Colonic mucosa (tissue), 4 donors: ENCODE measurements at regions not wholly inside any gene's neighbourhood (a gene's known extent, or its start where the extent isn't known, plus 50 kb on each side); places are given as distances from the start of the nearest gene placed in this dataset.
A peak's percentile ranks its signal among the peaks of the same experiment; 100 is the strongest.

Experiments used
- DNase-seq: peaks from one replicate; pipeline ENCODE4 v3.0.0-alpha.2; 2020
- H3K27ac ChIP-seq: fragments of 200-600 bp; one replicate; pipeline ENCODE4 v1.8.0; 2021
- H3K27me3 ChIP-seq: fragments of 200-600 bp; one replicate; pipeline ENCODE4 v1.8.0; 2021
- H3K36me3 ChIP-seq: fragments of 200-600 bp; one replicate; pipeline ENCODE4 v1.8.0; 2021
- H3K4me1 ChIP-seq: fragments of 200-600 bp; one replicate; pipeline ENCODE4 v1.8.0; 2021; ENCODE audit warnings: mild to moderate bottlenecking
- H3K4me3 ChIP-seq: fragments of 200-600 bp; one replicate; pipeline ENCODE4 v1.8.0; 2021
- H3K9ac ChIP-seq, 2 donors: one replicate each; pipeline ENCODE4 v1.7.0; 2013; ENCODE audit warnings: control low read depth in 2 of 2, low read depth in 2 of 2, low read length in 2 of 2
- H3K9me3 ChIP-seq: fragments of 200-600 bp; one replicate; pipeline ENCODE4 v1.8.0; 2021
- intact Hi-C: fragments of 100-400 bp; cut with DNase I; formaldehyde crosslinking; loops from one replicate; pipeline ENCODE4 v1.14.1; 2022
- TF ChIP-seq, protein P1 (sequence below): fragments of 200-600 bp; IDR thresholded peaks from one replicate; pipeline ENCODE4 v1.8.0; 2022; ENCODE audit warnings: antibody characterized with exemption, mild to moderate bottlenecking
- donor health status: healthy.
- donor health status: DM: no; HTN: no; CAD: no.
- donor health status: DM: no; HTN: no; CAD: no.

DNA sequence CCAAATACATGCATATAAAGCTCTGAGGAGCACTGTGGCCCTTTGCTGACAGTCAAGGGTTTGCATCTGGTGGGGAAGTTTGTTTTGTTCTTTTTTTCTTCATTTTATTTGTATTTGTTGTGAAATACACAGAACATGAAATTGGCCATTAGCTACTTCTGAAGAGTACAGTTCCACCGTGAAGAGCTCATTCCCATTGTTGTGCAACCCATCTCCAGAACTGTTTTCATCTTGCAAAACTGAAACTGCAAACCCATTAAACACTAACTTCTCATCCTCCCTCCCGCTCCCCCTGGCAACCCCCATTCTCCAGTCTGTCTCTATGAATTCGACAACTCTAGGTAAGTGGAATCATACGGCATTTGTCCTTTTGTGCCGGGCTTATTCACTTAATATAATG is 231.3 kb downstream of the TFAP2C start:
- Histone ChIP-seq H3K9me3 (no peaks in the 10 kb centered on the region), H3K4me3 (no peak overlapping the region), H3K9ac (no peak overlapping the region), H3K4me1 (no peaks in the 10 kb centered on the region), H3K27me3 (no peaks in the 10 kb centered on the region), H3K27ac (peak overlapping the region; percentile 27), H3K36me3 (no peaks in the 10 kb centered on the region)
- intact Hi-C loops, result no loop called here
- TF ChIP-seq, protein P1, sequence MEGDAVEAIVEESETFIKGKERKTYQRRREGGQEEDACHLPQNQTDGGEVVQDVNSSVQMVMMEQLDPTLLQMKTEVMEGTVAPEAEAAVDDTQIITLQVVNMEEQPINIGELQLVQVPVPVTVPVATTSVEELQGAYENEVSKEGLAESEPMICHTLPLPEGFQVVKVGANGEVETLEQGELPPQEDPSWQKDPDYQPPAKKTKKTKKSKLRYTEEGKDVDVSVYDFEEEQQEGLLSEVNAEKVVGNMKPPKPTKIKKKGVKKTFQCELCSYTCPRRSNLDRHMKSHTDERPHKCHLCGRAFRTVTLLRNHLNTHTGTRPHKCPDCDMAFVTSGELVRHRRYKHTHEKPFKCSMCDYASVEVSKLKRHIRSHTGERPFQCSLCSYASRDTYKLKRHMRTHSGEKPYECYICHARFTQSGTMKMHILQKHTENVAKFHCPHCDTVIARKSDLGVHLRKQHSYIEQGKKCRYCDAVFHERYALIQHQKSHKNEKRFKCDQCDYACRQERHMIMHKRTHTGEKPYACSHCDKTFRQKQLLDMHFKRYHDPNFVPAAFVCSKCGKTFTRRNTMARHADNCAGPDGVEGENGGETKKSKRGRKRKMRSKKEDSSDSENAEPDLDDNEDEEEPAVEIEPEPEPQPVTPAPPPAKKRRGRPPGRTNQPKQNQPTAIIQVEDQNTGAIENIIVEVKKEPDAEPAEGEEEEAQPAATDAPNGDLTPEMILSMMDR, result no peak
- no peak for DNase-seq

DNA sequence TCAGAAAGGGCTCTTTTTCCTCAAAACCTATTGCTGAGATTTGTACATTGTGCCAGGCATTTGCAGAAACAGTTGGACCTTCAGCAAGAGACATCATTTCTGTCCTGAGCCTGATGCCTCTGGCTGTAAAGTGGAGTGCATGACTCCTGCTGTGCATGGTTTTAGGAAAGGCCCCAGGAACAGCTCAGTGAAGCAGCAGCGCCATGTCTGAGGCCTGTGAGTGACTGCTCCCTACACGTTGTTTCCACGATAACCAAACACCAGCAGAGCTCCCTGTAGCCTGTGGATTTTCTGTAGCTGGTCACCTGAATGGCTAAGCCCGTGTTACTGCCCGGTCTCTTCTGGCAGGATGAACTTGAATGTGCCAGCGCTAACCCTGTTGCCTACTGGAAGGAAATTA is 232.5 kb downstream of the TFAP2C start:
- no peaks in the 10 kb centered on the region for H3K27me3 ChIP-seq
- intact Hi-C loops, result no loop called here

DNA sequence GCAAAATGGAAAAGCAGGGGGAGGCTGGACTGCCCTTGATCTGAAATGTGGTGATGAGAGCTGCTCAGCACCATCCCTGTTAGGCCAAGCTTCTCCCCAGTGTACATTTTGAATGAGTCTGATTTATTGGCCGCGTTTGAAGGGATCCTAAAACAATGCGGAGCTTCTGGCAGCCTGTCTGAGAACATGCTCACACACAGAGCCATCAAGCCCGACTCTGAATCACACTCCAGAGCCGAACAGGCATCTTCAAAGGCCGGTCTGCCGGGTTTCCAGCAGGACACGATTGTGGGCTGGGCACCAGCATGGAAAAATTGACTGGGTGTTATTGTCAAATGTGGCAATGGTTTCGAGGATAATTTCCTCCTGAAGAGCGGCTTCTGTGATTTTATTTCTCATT is 235.9 kb downstream of the TFAP2C start:
- no peak overlapping the region for H3K4me3 ChIP-seq
- no peaks in the 10 kb centered on the region for H3K4me1 ChIP-seq
- no peaks in the 10 kb centered on the region for H3K27me3 ChIP-seq
- H3K27ac ChIP-seq, result no peak overlapping the region
- no peak overlapping the region for H3K9ac ChIP-seq
- no peak for DNase-seq
- no peaks in the 10 kb centered on the region for H3K9me3 ChIP-seq
- intact Hi-C loops, result no loop called here
- H3K36me3 ChIP-seq, result no peaks in the 10 kb centered on the region
- TF ChIP-seq, protein P1, result no peak

More for the DNA sequence above, 232.5 kb downstream of the TFAP2C start:
- Histone ChIP-seq H3K27ac (no peak overlapping the region), H3K4me1 (no peaks in the 10 kb centered on the region), H3K36me3 (no peaks in the 10 kb centered on the region), H3K9ac (no peak overlapping the region), H3K4me3 (no peak overlapping the region), H3K9me3 (no peaks in the 10 kb centered on the region)
- TF ChIP-seq, protein P1, result no peak
- no peak for DNase-seq

GRCh38 chr20:56867128-56867527 is 238.0 kb downstream of the TFAP2C start:
- TF ChIP-seq, protein P1, result no peak
- Histone ChIP-seq H3K27ac (no peak overlapping the region), H3K27me3 (no peaks in the 10 kb centered on the region), H3K4me3 (no peak overlapping the region), H3K36me3 (no peaks in the 10 kb centered on the region), H3K4me1 (no peaks in the 10 kb centered on the region), H3K9me3 (no peaks in the 10 kb centered on the region), H3K9ac (no peak overlapping the region)
- intact Hi-C loops, result no loop called here
- DNase-seq, result no peak

- Histone ChIP-seq H3K27me3 (no peaks in the 10 kb centered on the region), H3K4me1 (no peaks in the 10 kb centered on the region), H3K4me3 (no peak overlapping the region), H3K36me3 (no peaks in the 10 kb centered on the region), H3K27ac (no peak overlapping the region), H3K9me3 (no peaks in the 10 kb centered on the region), H3K9ac (no peak overlapping the region)
- DNase-seq, result no peak
- intact Hi-C loops, result no loop called here
- TF ChIP-seq, protein P1, result no peak
Measured at GRCh38 chr20:56868746-56869145, 239.6 kb downstream of the TFAP2C start.

DNA sequence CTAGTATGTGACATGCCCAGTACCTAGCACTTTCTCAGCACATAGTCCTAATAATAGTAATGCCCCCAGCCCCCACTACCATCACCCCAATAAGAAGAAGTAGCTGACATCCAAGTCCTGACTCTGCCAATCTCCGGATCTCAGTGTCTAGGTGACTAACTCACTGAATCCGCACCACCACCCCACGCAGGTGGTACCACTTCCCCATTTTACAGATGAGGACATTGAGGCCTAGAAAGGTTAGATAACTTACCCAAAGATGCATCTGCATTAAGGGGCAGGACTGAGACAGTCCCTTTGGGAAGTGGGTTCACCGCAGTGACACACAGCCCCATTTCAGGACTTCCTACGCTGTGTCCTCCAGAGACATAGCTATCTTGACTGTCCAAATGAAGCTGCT is 241.2 kb downstream of the TFAP2C start:
- no peaks in the 10 kb centered on the region for H3K36me3 ChIP-seq
- H3K27me3 ChIP-seq, result no peaks in the 10 kb centered on the region
- intact Hi-C loops, result no loop called here
- no peak overlapping the region for H3K9ac ChIP-seq
- H3K4me1 ChIP-seq, result no peaks in the 10 kb centered on the region
- no peak overlapping the region for H3K27ac ChIP-seq
- no peaks in the 10 kb centered on the region for H3K9me3 ChIP-seq
- no peak for DNase-seq
- H3K4me3 ChIP-seq, result no peak overlapping the region
- TF ChIP-seq, protein P1, result no peak
